HG02571 (cell line): ENCODE measurements at regions not wholly inside any gene's neighbourhood (a gene's known extent, or its start where the extent isn't known, plus 50 kb on each side); places are given as distances from the start of the nearest gene placed in this dataset.

Experiments used
- ATAC-seq: cut with Tn5 transposase; IDR thresholded peaks from one replicate; pipeline ENCODE4 v1.9.1; 2021; ENCODE audit warnings: mild to moderate bottlenecking, moderate library complexity; ENCODE audit not compliant: unreplicated experiment

- no peak for ATAC-seq
These were observed 57.4 kb upstream of the CDH12 start for GRCh38 chr5:22910523-22910922.

- ATAC-seq: no peak
These were observed 55.4 kb upstream of the CDH12 start for GRCh38 chr5:22908586-22908985.

GRCh38 chr5:22908129-22908528, 55.0 kb upstream of the CDH12 start:
- no peak for ATAC-seq
